HCT116 (cell line): ENCODE measurements at regions not wholly inside any gene's neighbourhood (a gene's known extent, or its start where the extent isn't known, plus 50 kb on each side); places are given as distances from the start of the nearest gene placed in this dataset.

Source experiments
- ATAC-seq: fragments of 200-7000 bp; cut with Tn5 transposase; 2 replicates; pipeline ENCODE4 v1.9.1; 2020; ENCODE audit warnings: mild to moderate bottlenecking, moderate library complexity
- BruUV-seq: library from RNA; stranded (reverse); fragments of 400-500 nt; replicated peaks from 2 replicates; lab custom pipeline; 2021; lab: Mats Ljungman, UMichigan
- CTCF ChIA-PET: fragments of 300-600 bp; sonication (Branson Sonifier 250); formaldehyde crosslinking; loops from one replicate; lab custom pipeline; 2021; ENCODE audit warnings: antibody characterized with exemption; lab: Charles Lee
- POLR2A ChIA-PET: fragments of 300-600, 350-600 bp; sonication (Branson Sonifier 250); formaldehyde crosslinking; loops from one replicate; lab custom pipeline; 2021; ENCODE audit warnings: antibody characterized with exemption; lab: Charles Lee
- RAD21 ChIA-PET, 2 experiments: fragments of 300-600 bp; sonication (Branson Sonifier 250); formaldehyde crosslinking; loops; one replicate each; lab custom pipeline; 2023; ENCODE audit warnings: low total read pairs in 2 of 2; ENCODE audit not compliant: uncharacterized antibody in 2 of 2, unreplicated experiment in 2 of 2, low non-redundant PET in 1 of 2; lab: Charles Lee
- DNase-seq: peaks from one replicate; pipeline ENCODE4 v3.0.0-alpha.2; 2010; ENCODE audit warnings: low read depth, low spot score
- H2AFZ ChIP-seq: fragments of 200-600 bp; shearing (Covaris generic), sonication (generic); 2 replicates; pipeline ENCODE4 v1.6.1; 2017; ENCODE audit warnings: low read depth, mixed run types, mixed read lengths, antibody characterized with exemption, low read length; ENCODE audit not compliant: poor library complexity, severe bottlenecking
- H3K27ac ChIP-seq: 2 replicates; pipeline ENCODE4 v1.5.1; 2012; ENCODE audit warnings: low read depth, low read length
- H3K27me3 ChIP-seq: fragments of 200-600 bp; sonication (generic); 2 replicates; pipeline ENCODE4 v1.6.1; 2016; ENCODE audit warnings: mixed run types, low read length, mixed read lengths; ENCODE audit not compliant: insufficient read depth
- H3K36me3 ChIP-seq, 2 experiments: fragments of 200-500 bp in 1 of 2; fragments of 200-600 bp in 1 of 2; sonication (Bioruptor generic) in 1 of 2; sonication (generic) in 1 of 2; 2 replicates each; pipeline versions ENCODE4 v1.5.1 to v1.6.1; 2014 to 2016; ENCODE audit warnings: low read length in 2 of 2, inconsistent platforms in 1 of 2, mixed read lengths in 1 of 2, mixed run types in 1 of 2; ENCODE audit not compliant: insufficient read depth in 2 of 2, control insufficient read depth in 1 of 2
- H3K4me1 ChIP-seq, 2 experiments: fragments of 200-600 bp in 1 of 2; sonication (generic) in 1 of 2; 2 replicates each; pipeline versions ENCODE4 v1.5.1 to v1.6.1; 2012 to 2017; ENCODE audit warnings: low read length in 2 of 2, inconsistent platforms in 1 of 2, mild to moderate bottlenecking in 1 of 2, mixed read lengths in 1 of 2, mixed run types in 1 of 2, moderate library complexity in 1 of 2; ENCODE audit not compliant: insufficient read depth in 2 of 2, control insufficient read depth in 1 of 2
- H3K4me2 ChIP-seq: fragments of 200-600 bp; sonication (generic); 2 replicates; pipeline ENCODE4 v1.6.1; 2017; ENCODE audit warnings: mixed run types, low read length, mixed read lengths
- H3K4me3 ChIP-seq, 2 experiments: fragments of 200-600 bp in 1 of 2; sonication (generic) in 1 of 2; replicated peaks in 1 of 2; 2 replicates each; pipeline ENCODE4 v1.5.1; 2011 to 2016; ENCODE audit warnings: low read length in 2 of 2, control low read depth in 1 of 2, low read depth in 1 of 2, mild to moderate bottlenecking in 1 of 2, mixed read lengths in 1 of 2, mixed run types in 1 of 2
- H3K79me2 ChIP-seq: fragments of 200-600 bp; sonication (generic); 2 replicates; pipeline ENCODE4 v1.6.1; 2017; ENCODE audit warnings: mild to moderate bottlenecking, mixed run types, low read length, moderate library complexity, mixed read lengths; ENCODE audit not compliant: insufficient read depth
- H3K9ac ChIP-seq: fragments of 200-600 bp; sonication (generic); 2 replicates; pipeline ENCODE4 v1.6.1; 2016; ENCODE audit warnings: low read length, mixed read lengths
- H3K9me2 ChIP-seq: fragments of 200-600 bp; sonication (generic), shearing (Covaris generic); 2 replicates; pipeline ENCODE4 v1.6.1; 2017; ENCODE audit warnings: mixed run types, mild to moderate bottlenecking, moderate library complexity; ENCODE audit not compliant: insufficient read depth
- H3K9me3 ChIP-seq, 2 experiments: fragments of 200-500 bp in 1 of 2; fragments of 200-600 bp in 1 of 2; sonication (Bioruptor generic) in 1 of 2; sonication (generic) in 1 of 2; 2 replicates each; pipeline ENCODE4 v1.6.1; 2014 to 2017; ENCODE audit warnings: low read length in 2 of 2, mixed read lengths in 2 of 2, inconsistent platforms in 1 of 2, low read depth in 1 of 2, mild to moderate bottlenecking in 1 of 2, mixed run types in 1 of 2, moderate library complexity in 1 of 2; ENCODE audit not compliant: control insufficient read depth in 1 of 2, insufficient read depth in 1 of 2
- H4K20me1 ChIP-seq: fragments of 200-600 bp; sonication (generic), shearing (Covaris generic); 2 replicates; pipeline ENCODE4 v1.6.1; 2017; ENCODE audit warnings: mixed run types, mild to moderate bottlenecking, moderate library complexity; ENCODE audit not compliant: insufficient read depth
- CBX3 ChIP-seq: IDR thresholded peaks from 2 replicates; pipeline ENCODE4 v1.6.1; 2012; ENCODE audit warnings: low read depth
- ELF1 ChIP-seq: IDR thresholded peaks from 2 replicates; pipeline ENCODE4 v1.6.1; 2012; ENCODE audit warnings: low read depth, borderline replicate concordance
- EZH2 ChIP-seq: fragments of 200-600 bp; sonication (generic); IDR thresholded peaks from 2 replicates; pipeline ENCODE4 v1.6.1; 2017; ENCODE audit warnings: antibody characterized with exemption, mixed run types
- EZH2phosphoT487 ChIP-seq: fragments of 200-600 bp; IDR thresholded peaks from 2 replicates; pipeline ENCODE4 v1.6.1; 2018; ENCODE audit warnings: antibody characterized with exemption, borderline replicate concordance
- FOSL1 ChIP-seq: IDR thresholded peaks from 2 replicates; pipeline ENCODE4 v1.6.1; 2012; ENCODE audit warnings: low read depth
- POLR2A ChIP-seq: IDR thresholded peaks from 2 replicates; pipeline ENCODE4 v1.7.0; 2011; ENCODE audit warnings: borderline replicate concordance; ENCODE audit not compliant: insufficient read depth, insufficient read length; ENCODE audit errors: extremely low read depth
- RAD21 ChIP-seq: IDR thresholded peaks from 2 replicates; pipeline ENCODE4 v1.6.1; 2012; ENCODE audit warnings: low read depth, mild to moderate bottlenecking
- SIN3A ChIP-seq: IDR thresholded peaks from 2 replicates; pipeline ENCODE4 v1.6.1; 2012; ENCODE audit warnings: low read depth
- SRF ChIP-seq: IDR thresholded peaks from 2 replicates; pipeline ENCODE4 v1.6.1; 2012; ENCODE audit warnings: low read depth
- TCF7L2 ChIP-seq: IDR thresholded peaks from 2 replicates; pipeline ENCODE4 v1.7.0; 2011; ENCODE audit warnings: borderline replicate concordance, inconsistent platforms; ENCODE audit not compliant: insufficient read depth, insufficient read length; ENCODE audit errors: extremely low read depth
- YY1 ChIP-seq: IDR thresholded peaks from 2 replicates; pipeline ENCODE4 v1.6.1; 2011; ENCODE audit warnings: low read length, low read depth, moderate library complexity, mild to moderate bottlenecking; ENCODE audit not compliant: insufficient replicate concordance; ENCODE audit errors: extremely low read depth
- intact Hi-C: fragments of 100-400 bp; cut with micrococcal nuclease; formaldehyde crosslinking; loops from 2 replicates; pipeline ENCODE4 v1.10.0; 2022
- TF ChIP-seq, protein P1 (sequence below): IDR thresholded peaks from 2 replicates; pipeline ENCODE4 v1.6.1; 2011; ENCODE audit warnings: mild to moderate bottlenecking, low read length, moderate library complexity; ENCODE audit not compliant: insufficient replicate concordance; ENCODE audit errors: extremely low read depth
- TF ChIP-seq, protein P2 (sequence below): IDR thresholded peaks from 2 replicates; pipeline ENCODE4 v1.6.1; 2012
- TF ChIP-seq, protein P3 (sequence below): IDR thresholded peaks from 2 replicates; pipeline ENCODE4 v1.6.1; 2012; ENCODE audit warnings: low read depth

DNA sequence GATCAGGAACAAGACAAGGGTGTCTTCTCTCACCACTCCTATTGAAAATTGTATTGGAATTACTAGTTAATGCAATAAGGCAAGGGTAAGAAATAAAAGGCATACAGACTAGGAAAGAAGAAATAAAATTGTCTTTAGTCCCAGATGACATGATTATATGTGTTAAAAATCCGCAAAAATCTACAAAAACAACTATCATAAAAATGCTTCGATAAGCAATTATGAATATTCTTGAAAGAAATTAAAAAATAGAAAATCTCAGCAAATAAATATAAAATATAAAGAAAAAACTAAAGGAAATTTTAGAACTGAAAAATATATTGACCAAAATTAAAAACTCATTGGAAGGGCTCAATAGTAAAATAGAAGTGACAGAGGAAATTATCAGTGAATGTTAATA lies 243.3 kb downstream of the ZNF674 start (continued):
- no peak for TF ChIP-seq CBX3
- TF ChIP-seq EZH2, result no peak

DNA sequence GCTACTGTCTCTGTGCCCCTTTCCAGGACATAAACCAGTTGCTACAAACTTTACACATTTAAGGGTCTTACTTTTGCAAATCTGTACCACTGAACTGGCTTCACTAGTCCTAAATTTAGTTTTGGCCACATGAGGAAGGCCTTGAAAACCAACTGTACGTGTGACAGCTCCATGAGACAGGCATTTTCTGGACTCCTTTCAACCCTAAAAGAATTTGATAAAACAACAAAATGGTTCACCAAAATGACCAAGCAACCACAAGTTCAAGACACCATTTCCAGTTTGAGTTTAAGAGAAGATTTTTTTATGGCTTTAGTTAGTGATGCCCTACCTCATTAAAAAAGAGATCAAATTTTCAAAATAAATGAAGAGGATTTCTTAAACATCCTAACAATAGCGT lies 246.4 kb downstream of the ZNF674 start:
- H3K79me2 ChIP-seq, result no peaks in the 10 kb centered on the region
- H3K9me2 ChIP-seq, result no peaks in the 10 kb centered on the region
- H3K9me3 ChIP-seq, result no peaks in the 10 kb centered on the region
- no peak overlapping the region for H3K27ac ChIP-seq
- no peak overlapping the region for H3K4me2 ChIP-seq
- ChIA-PET RAD21 (no interaction called here), POLR2A (no interaction called here), CTCF (no interaction called here)
- H3K27me3 ChIP-seq, result no peaks in the 10 kb centered on the region
- DNase-seq (no peak), ATAC-seq (no peak)
- H3K4me1 ChIP-seq, result peaks cover 0 to 4% of the 10 kb centered on the region in 2 experiments; a peak in 1 of 4 replicates
- no TSS peak for BruUV-seq
- no peak overlapping the region for H2AFZ ChIP-seq
- H3K9ac ChIP-seq, result no peak overlapping the region
- intact Hi-C loops, result no loop called here
- no peak overlapping the region for H3K4me3 ChIP-seq
- no peaks in the 10 kb centered on the region for H4K20me1 ChIP-seq
- no peak for TF ChIP-seq FOSL1
- TF ChIP-seq, protein P1, sequence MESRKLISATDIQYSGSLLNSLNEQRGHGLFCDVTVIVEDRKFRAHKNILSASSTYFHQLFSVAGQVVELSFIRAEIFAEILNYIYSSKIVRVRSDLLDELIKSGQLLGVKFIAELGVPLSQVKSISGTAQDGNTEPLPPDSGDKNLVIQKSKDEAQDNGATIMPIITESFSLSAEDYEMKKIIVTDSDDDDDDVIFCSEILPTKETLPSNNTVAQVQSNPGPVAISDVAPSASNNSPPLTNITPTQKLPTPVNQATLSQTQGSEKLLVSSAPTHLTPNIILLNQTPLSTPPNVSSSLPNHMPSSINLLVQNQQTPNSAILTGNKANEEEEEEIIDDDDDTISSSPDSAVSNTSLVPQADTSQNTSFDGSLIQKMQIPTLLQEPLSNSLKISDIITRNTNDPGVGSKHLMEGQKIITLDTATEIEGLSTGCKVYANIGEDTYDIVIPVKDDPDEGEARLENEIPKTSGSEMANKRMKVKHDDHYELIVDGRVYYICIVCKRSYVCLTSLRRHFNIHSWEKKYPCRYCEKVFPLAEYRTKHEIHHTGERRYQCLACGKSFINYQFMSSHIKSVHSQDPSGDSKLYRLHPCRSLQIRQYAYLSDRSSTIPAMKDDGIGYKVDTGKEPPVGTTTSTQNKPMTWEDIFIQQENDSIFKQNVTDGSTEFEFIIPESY, result no peak
- TF ChIP-seq EZH2, result no peak
- no peak for TF ChIP-seq CBX3
- no peak for TF ChIP-seq EZH2phosphoT487
- no peak for TF ChIP-seq ELF1
- TF ChIP-seq, protein P2, sequence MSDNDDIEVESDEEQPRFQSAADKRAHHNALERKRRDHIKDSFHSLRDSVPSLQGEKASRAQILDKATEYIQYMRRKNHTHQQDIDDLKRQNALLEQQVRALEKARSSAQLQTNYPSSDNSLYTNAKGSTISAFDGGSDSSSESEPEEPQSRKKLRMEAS, result no peak
- no peak for TF ChIP-seq RAD21
- TF ChIP-seq, protein P3, sequence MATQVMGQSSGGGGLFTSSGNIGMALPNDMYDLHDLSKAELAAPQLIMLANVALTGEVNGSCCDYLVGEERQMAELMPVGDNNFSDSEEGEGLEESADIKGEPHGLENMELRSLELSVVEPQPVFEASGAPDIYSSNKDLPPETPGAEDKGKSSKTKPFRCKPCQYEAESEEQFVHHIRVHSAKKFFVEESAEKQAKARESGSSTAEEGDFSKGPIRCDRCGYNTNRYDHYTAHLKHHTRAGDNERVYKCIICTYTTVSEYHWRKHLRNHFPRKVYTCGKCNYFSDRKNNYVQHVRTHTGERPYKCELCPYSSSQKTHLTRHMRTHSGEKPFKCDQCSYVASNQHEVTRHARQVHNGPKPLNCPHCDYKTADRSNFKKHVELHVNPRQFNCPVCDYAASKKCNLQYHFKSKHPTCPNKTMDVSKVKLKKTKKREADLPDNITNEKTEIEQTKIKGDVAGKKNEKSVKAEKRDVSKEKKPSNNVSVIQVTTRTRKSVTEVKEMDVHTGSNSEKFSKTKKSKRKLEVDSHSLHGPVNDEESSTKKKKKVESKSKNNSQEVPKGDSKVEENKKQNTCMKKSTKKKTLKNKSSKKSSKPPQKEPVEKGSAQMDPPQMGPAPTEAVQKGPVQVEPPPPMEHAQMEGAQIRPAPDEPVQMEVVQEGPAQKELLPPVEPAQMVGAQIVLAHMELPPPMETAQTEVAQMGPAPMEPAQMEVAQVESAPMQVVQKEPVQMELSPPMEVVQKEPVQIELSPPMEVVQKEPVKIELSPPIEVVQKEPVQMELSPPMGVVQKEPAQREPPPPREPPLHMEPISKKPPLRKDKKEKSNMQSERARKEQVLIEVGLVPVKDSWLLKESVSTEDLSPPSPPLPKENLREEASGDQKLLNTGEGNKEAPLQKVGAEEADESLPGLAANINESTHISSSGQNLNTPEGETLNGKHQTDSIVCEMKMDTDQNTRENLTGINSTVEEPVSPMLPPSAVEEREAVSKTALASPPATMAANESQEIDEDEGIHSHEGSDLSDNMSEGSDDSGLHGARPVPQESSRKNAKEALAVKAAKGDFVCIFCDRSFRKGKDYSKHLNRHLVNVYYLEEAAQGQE, result no peak
- no peak for TF ChIP-seq SIN3A
- no peak for TF ChIP-seq TCF7L2
- no peak for TF ChIP-seq YY1
- no peak for TF ChIP-seq POLR2A
- no peak for TF ChIP-seq SRF
- H3K36me3 ChIP-seq, result no peaks in the 10 kb centered on the region
